NCI-H226 (cell line): ENCODE measurements at regions not wholly inside any gene's neighbourhood (a gene's known extent, or its start where the extent isn't known, plus 50 kb on each side); places are given as distances from the start of the nearest gene placed in this dataset.

Experiments used
- DNase-seq: peaks from one replicate; pipeline ENCODE4 v3.0.0-alpha.2; 2015

DNA sequence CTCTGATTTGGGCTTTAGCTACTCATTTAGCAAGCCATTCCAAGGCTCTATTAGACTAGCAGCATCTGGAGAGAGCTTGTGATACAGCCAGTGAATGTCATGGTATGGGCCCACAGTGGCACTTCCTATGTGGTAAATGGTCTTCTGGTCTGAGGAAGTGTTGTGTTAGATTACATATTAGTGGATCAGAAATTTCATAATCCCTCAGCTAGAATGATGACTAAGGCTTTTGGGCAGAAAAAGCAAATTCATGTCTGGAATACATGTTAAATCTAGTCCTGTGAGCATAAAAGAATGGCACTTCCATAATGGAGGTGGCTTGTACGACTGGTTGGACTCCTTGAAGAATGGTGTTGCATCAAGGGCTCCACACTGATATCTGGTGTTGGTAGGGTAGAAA is 436.8 kb upstream of the CWC22 start:
- DNase-seq: no peak

DNA sequence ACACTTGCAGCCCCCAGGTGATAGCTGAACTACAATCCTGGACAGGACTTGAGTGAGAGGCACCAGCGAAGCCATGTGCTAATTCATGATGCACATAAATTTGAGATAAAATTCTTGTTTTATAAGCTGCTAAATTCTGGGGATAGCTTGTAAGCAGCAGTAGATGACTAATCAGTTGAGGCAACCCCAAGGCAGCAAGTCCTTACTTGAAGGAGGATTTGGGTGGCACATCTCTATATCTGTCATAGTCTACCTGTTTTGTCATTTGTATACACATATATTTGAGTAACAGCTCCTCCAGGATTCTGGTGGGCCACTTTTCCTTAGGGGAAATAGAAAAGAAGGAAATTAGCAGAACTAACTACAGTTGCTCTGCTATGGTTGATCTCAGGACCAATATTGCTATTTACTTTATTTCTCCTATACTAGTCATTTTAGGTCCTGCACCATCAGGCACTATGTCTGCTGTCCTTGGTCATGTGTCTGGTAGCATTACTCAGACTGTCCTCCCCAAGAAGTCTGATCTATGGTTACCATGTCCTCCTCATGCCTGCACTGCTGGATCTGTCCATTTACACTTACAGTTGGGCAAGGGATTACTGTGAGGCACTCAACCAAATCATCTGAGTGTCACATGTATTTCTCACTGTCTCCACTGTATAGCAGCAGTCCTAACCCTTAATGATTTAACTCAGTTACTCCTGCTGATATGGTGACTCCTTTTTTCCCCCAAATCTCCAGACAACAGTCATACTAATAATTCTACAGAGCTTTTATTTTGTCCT is 436.0 kb upstream of the CWC22 start:
- DNase-seq: no peak

DNA sequence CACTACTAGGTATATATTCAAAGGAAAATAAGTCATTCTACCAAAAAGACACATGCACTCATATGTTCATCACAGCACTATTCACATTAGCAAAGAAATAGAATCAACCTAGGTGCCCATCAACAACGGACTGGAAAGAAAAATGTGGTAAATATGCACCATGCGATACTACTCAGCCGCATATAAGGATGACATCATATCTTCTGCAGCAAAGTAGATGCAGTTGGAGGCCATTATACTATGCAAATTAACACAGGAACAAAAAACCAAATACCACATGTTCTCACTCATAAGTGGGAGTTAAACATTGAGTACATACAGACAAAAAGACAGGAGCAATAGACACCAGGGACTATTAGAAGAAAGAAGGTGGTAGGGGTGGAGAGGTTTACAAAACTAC is 412.1 kb upstream of the CWC22 start:
- DNase-seq: no peak

DNA sequence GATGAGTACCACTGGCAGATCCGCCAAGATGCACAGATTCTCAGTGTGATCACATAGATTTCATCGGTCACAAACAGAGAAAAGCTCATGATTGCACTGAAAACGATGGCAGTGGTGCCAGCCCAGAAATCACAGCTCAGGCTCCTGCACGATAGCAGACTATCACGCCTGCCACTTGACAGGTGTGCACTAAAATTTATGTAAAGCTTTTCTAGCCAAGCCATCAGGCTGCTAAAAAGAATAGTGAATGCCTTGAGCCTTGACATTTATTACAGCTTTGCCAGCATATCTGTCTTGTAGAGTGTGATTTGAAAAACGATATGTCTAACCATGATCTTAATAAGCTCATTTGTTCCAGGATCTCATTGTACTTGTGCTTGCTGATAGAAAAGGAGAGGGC is 409.5 kb upstream of the CWC22 start:
- no peak for DNase-seq

- DNase-seq: no peak
Observed at GRCh38 chr2:180413336-180413735, 406.2 kb upstream of the CWC22 start.

DNA sequence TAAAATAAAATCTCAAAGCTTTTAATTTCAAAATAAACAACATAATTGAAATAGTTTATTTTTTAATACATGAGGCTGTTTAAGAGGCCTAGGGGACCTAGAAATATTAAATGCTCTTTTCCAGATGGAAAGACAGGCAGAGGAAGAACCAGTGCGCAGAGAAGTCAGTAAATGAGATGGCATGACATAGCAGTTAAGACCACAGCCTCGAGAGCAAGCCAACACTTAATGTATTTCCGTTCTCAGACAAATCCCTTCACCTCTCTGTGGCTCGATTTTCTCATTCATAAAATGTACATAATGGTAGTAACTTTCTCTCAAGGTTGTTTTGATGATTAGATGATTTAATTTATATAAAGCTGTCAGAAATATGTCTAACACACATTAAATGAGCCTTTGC is 405.1 kb upstream of the CWC22 start:
- no peak for DNase-seq

GRCh38 chr2:180411661-180412060 is 404.6 kb upstream of the CWC22 start:
- DNase-seq: no peak

DNA sequence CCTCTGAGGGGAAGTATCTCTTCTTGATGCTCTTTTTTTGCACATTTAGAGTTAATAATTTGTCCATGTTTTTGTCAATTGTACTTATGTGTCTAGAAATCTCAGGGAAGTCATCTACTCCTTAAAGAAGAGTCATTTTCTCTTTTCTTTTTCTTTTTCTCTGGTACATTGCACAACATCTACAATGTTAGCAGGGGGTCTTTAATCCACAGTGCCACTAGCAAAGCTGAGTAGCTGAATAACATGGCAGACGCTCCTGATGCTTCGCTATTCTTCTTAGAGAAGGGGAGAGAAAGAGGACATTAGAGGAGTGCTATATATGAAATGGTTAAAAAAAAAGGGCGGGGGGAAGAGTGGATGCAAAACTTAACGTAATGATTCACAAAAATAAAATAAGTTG is 399.6 kb upstream of the CWC22 start:
- no peak for DNase-seq

- no peak for DNase-seq
Observed at GRCh38 chr2:180405520-180405919, 398.4 kb upstream of the CWC22 start.

GRCh38 chr2:180394305-180394704 is 387.2 kb upstream of the CWC22 start:
- no peak for DNase-seq

- peak; percentile 88 for DNase-seq
Observed at GRCh38 chr2:180385601-180386201, 378.6 kb upstream of the CWC22 start.

GRCh38 chr2:180376066-180376465 is 369.0 kb upstream of the CWC22 start:
- DNase-seq: peak; percentile 71

DNA sequence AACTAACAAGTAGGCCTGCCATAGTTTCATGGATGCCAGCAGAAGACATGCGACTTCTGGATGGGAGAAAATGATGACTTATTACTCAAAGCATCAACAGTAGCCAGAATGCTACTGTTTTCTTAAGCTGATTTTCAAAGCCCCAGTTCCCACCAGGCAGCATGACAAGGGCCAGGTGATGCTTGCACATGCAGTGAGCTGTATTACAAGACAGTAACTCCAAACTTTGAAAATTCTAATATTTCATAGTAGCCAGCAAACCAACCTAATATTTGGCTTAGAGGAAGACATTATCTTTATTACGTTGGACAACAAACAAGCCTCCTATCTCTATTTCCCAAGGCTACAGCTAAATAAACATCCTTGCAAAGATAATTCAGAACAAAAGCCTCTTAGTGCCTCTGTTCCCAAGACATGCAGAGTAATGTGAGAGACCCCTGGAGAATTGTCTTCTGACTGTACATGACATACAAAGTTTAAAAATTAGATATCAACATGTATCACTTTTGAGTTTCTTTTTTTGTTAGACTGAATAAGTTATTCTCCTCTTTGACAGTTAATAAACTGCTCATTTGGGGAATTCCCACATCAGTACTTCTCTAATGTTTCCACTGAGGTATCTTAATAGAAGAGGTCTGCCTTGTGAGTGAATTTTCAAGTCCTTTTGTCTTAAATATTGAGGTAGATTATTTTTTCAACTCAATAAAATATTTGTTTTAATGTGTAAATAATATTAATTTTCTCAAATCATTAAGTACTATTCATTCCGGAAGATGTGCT is 367.6 kb upstream of the CWC22 start:
- peak; percentile 9 for DNase-seq

DNA sequence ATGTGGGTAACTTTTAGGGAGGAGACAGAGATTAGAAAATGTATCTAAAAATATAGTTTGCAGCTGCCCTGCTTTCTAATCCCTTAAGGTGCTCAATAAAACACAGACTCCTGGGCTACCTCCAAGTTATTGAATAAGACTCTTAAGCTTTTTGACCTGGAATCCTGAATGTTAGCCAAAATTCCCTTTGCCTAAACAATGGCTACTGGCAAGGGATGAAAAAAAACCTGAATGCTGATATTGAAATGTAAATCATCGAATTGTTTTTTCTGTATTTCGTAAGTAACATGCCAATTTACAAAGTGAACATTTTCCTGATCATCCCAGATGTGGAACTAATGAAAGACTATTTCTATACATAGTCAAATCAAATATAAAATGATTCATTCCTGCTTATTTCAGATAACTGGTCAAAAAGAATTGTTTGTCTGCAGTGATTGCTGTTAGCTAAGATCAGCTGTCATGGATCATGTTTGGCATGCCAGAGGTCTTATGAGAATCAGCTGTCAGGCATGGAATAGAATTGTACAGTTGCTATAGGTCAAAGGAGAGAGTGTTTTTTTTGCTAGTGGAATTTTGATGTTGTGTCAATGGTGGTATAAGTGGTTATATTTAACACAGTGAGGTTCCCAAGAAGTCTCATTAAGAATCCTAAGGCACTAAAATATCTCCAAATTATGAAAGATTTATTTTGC is 363.6 kb upstream of the CWC22 start:
- DNase-seq: no peak

DNA sequence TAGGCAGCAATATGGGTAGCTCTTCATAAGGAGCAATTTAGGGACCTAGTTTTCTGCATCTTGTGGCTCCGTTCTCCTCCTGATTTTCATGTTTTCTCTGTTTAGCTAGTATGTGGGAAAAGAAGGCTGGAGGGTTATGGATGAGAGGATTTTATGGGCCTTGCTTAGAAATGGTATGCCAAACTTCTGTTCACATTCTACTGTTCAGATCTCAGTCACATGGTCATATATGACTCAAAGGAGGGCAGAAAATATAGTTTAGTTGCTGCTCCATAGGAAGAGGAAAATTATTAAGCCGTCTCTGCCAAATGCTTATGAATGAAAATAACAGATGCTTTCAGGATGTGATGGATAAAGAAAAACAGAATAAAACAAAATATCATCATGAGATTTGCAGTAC is 361.8 kb upstream of the CWC22 start:
- DNase-seq: no peak

DNA sequence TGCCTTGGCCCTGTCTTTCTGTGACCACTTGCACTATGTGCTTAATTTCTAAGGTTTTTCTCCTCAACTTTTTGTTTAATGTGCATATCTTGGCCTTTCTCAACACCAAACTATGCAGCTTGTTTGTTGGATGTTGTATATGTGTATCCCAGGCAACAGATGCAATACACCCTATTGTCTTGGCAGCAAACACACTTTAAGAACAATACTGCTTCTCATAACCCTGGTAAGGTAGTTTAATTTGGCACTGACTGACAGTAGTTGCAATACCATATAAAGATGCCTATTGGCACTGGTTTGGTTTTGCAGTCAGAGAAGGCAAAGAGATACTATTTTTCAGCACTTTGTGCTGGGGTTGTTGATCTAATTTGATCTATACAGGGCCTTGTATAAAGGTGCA is 360.7 kb upstream of the CWC22 start:
- DNase-seq: peak; percentile 60

DNA sequence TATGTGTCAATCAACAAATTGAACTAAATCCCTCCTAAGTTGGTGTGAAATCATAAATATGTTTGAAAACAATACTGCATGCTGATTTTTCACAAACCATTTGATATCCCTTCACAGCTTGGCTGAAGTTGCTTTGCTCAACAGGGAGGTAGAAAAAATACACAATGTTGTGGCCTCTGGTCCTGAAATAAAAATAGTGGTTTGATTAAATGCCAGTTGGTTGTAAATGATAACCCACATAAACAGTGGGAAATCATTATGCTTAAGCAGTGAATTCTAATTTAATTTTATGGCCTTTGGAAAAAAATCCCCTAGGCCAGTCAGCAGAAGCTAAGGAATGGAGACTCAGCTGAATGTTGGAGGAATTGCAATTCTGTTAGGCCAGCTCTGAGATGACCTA is 359.4 kb upstream of the CWC22 start:
- DNase-seq: no peak

GRCh38 chr2:180364719-180365118 is 357.6 kb upstream of the CWC22 start:
- DNase-seq: no peak

GRCh38 chr2:180360283-180360618 is 353.2 kb upstream of the CWC22 start:
- DNase-seq: no peak

DNA sequence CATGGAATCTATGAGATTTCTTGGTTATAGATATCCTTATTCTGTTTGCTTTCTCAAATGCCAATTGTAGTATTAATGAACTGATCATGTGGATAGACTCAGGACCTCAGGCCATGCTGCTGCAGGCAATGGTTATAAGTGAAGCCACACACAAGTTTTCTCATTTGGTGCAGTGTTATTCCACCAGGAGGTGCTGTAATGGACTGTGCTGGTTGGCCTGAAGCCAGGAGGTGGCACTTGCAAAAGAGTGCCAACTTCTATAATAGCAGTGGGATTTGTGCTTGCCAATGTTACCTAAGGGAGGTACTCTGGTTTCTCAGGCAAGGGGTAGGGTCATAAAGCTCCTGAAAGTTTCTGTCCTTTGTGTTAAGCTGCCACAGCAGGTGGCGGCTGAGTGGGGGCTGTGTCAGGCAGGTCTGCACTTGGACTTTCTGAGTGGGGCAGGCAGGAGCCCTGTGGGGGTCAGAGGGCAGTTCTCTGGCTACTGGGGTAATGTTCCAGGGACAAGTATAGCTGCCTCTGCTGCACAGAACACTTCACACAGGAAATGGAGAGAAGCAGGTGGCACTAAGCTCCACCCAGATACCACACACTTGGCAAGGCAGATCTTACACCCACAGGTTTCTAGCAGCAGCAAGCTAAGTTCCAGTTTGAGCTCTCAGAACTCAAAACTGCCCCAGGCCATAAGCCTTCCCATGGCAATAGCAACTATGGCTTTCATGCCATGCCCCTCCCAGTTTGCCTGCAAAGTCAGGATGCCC is 352.6 kb upstream of the CWC22 start:
- DNase-seq: peak; percentile 57

DNA sequence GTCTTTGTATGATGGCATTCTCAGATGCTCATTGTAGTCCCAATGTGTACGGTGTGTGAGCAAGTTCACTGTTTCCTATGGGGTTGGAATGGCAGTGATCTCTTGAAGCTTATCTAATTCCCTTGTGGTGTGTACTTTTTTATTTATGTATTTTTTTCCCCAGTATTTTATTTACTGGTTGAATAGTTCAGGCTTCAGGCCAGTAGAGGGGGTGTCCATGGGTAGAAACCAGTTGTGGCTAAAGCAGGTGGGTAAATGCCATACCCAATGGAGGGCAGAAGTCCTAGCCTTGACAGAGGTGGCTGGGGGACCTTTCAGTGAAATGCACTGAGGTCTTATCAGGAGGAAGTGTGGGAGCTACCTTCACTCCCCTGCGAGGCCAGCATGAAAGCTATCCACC is 351.4 kb upstream of the CWC22 start:
- no peak for DNase-seq

DNA sequence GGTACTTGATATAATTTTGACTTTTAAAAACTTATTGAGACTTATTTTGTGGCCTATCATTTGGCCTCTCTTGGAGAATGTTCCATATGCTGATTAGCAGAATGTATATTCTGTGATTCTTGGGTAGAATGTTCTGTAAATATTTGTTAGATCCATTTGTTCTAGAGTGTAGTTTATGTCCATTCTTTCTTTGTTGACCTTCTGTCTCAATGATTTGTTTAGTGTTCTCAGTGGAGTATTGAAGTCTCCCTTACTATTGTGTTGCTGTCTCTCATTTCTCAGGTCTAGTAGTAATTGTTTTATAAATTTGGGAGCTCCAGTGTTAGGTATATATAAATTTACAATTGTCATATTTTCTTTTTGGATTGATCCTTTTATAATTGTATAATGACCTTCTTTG is 349.6 kb upstream of the CWC22 start:
- DNase-seq: no peak

- no peak for DNase-seq
Observed at GRCh38 chr2:180352620-180353019, 345.5 kb upstream of the CWC22 start.
